Neural cell (in vitro differentiated cells): ENCODE measurements at regions not wholly inside any gene's neighbourhood (a gene's known extent, or its start where the extent isn't known, plus 50 kb on each side); places are given as distances from the start of the nearest gene placed in this dataset.

Experiments used
- H2AFZ ChIP-seq: fragments of 200-600, 300-800 bp; sonication (generic), shearing (Covaris generic); 2 replicates; pipeline ENCODE4 v1.6.0; 2014; ENCODE audit warnings: low read depth, mild to moderate bottlenecking, antibody characterized with exemption, low read length, moderate library complexity
- H3F3A ChIP-seq: fragments of 200-600 bp; shearing (Covaris generic); 2 replicates; pipeline ENCODE4 v1.6.1; 2016; ENCODE audit warnings: mild to moderate bottlenecking, moderate library complexity, mixed read lengths, antibody characterized with exemption, low read length; ENCODE audit not compliant: insufficient read depth, poor library complexity, severe bottlenecking
- H3K27ac ChIP-seq: fragments of 200-600, 300-800 bp; sonication (generic), shearing (Covaris generic); 2 replicates; pipeline ENCODE4 v1.5.1; 2014; ENCODE audit warnings: mild to moderate bottlenecking, low read length, moderate library complexity
- H3K27me3 ChIP-seq: fragments of 300-800, 200-600 bp; sonication (generic), shearing (Covaris generic); 2 replicates; pipeline ENCODE4 v1.6.0; 2014; ENCODE audit warnings: mild to moderate bottlenecking, low read depth, low read length, moderate library complexity; ENCODE audit not compliant: insufficient read depth
- H3K36me3 ChIP-seq: fragments of 300-800, 200-600 bp; sonication (generic), shearing (Covaris generic); 2 replicates; pipeline ENCODE4 v1.5.1; 2014; ENCODE audit warnings: mild to moderate bottlenecking, antibody characterized with exemption, low read length, moderate library complexity; ENCODE audit not compliant: insufficient read depth
- H3K4me2 ChIP-seq: fragments of 300-800, 200-600 bp; sonication (generic), shearing (Covaris generic); 2 replicates; pipeline ENCODE4 v1.6.0; 2014; ENCODE audit warnings: mild to moderate bottlenecking, low read length
- H3K4me3 ChIP-seq: fragments of 300-800, 200-600 bp; sonication (generic), shearing (Covaris generic); 2 replicates; pipeline ENCODE4 v1.5.1; 2014; ENCODE audit warnings: mild to moderate bottlenecking, low read length, moderate library complexity
- H3K79me2 ChIP-seq: fragments of 200-600 bp; shearing (Covaris generic); replicated peaks from 2 replicates; pipeline ENCODE4 v1.6.0; 2014; ENCODE audit warnings: mild to moderate bottlenecking, low read length, moderate library complexity; ENCODE audit not compliant: insufficient read depth
- H3K9ac ChIP-seq: fragments of 300-800, 200-600 bp; sonication (generic), shearing (Covaris generic); 2 replicates; pipeline ENCODE4 v1.6.1; 2016; ENCODE audit warnings: mild to moderate bottlenecking, low read length, mixed read lengths
- H3K9me2 ChIP-seq: fragments of 200-600 bp; shearing (Covaris generic); 2 replicates; pipeline ENCODE4 v1.6.1; 2016; ENCODE audit warnings: mild to moderate bottlenecking, low read length, mixed read lengths; ENCODE audit not compliant: insufficient read depth
- H3K9me3 ChIP-seq: fragments of 200-600, 300-800 bp; sonication (generic), shearing (Covaris generic); 2 replicates; pipeline ENCODE4 v1.6.1; 2016; ENCODE audit warnings: mild to moderate bottlenecking, mixed run types, low read length, moderate library complexity, mixed read lengths
- H4K20me1 ChIP-seq: fragments of 200-600 bp; shearing (Covaris generic); 2 replicates; pipeline ENCODE4 v1.6.1; 2016; ENCODE audit warnings: mild to moderate bottlenecking, mixed run types; ENCODE audit not compliant: insufficient read depth
- EP300 ChIP-seq: fragments of 450-650 bp; conservative IDR thresholded peaks from 2 replicates; pipeline ENCODE4 v1.6.1; 2014; ENCODE audit warnings: antibody characterized with exemption, mild to moderate bottlenecking, moderate library complexity; ENCODE audit not compliant: poor library complexity, severe bottlenecking
- EZH2 ChIP-seq: fragments of 200-600, 300-800 bp; shearing (Covaris generic), sonication (generic); IDR thresholded peaks from 2 replicates; pipeline ENCODE4 v1.6.1; 2014; ENCODE audit warnings: antibody characterized with exemption, low read length, borderline replicate concordance, mild to moderate bottlenecking; ENCODE audit not compliant: insufficient read depth, poor library complexity, severe bottlenecking
- MXI1 ChIP-seq: fragments of 450-650 bp; conservative IDR thresholded peaks from 2 replicates; pipeline ENCODE4 v1.6.1; 2014; ENCODE audit warnings: antibody characterized with exemption, mild to moderate bottlenecking; ENCODE audit not compliant: poor library complexity, severe bottlenecking
- POLR2AphosphoS5 ChIP-seq: IDR thresholded peaks from 2 replicates; pipeline ENCODE4 v1.6.1; 2012
- RAD21 ChIP-seq: fragments of 450-650 bp; conservative IDR thresholded peaks from 2 replicates; pipeline ENCODE4 v1.6.1; 2014; ENCODE audit warnings: antibody characterized with exemption, mild to moderate bottlenecking, moderate library complexity
- SMC3 ChIP-seq: fragments of 450-650 bp; conservative IDR thresholded peaks from 2 replicates; pipeline ENCODE4 v1.6.1; 2014; ENCODE audit warnings: antibody characterized with exemption, mild to moderate bottlenecking, moderate library complexity; ENCODE audit not compliant: poor library complexity
- TAF1 ChIP-seq: IDR thresholded peaks from 2 replicates; pipeline ENCODE4 v1.6.1; 2012; ENCODE audit warnings: low read depth
- TF ChIP-seq, protein P1 (sequence below): fragments of 450-650 bp; IDR thresholded peaks from 2 replicates; pipeline ENCODE4 v1.5.1; 2014; ENCODE audit warnings: antibody characterized with exemption, mild to moderate bottlenecking, moderate library complexity; ENCODE audit not compliant: poor library complexity, severe bottlenecking
- TF ChIP-seq, protein P2 (sequence below): IDR thresholded peaks from 2 replicates; pipeline ENCODE4 v1.6.1; 2012; ENCODE audit warnings: borderline replicate concordance

DNA sequence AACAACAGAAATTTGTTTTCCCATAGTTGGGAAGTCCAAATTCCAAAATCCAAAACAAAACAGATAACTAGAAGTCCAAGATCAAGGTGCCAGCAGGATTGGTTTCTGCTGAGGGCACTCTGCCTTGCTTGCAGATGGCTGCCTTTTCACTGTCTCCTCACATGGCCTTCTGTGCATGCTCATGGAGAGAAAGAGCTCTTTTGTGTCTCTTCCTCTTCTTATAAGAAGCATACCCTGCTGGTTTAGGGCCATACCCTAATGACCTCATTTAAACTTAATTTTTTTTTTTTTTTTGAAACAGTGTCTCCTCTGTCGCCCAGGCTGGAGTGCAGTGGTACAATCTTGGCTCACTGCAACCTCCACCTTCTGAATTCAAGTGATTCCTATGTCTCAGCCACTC, 1974.1 kb upstream of the PCDH20 start:
- Histone ChIP-seq H3K9ac (no peak overlapping the region), H3K9me2 (no peaks in the 10 kb centered on the region), H3K27me3 (no peaks in the 10 kb centered on the region), H3K36me3 (no peaks in the 10 kb centered on the region), H3F3A (no peaks in the 10 kb centered on the region), H3K4me2 (no peak overlapping the region), H2AFZ (no peak overlapping the region), H3K79me2 (no peaks in the 10 kb centered on the region), H3K4me3 (no peak overlapping the region), H3K27ac (no peak overlapping the region), H3K9me3 (no peaks in the 10 kb centered on the region), H4K20me1 (no peaks in the 10 kb centered on the region)
- TF ChIP-seq TAF1, result no peak
- no peak for TF ChIP-seq RAD21
- TF ChIP-seq MXI1, result no peak
- TF ChIP-seq, protein P1, sequence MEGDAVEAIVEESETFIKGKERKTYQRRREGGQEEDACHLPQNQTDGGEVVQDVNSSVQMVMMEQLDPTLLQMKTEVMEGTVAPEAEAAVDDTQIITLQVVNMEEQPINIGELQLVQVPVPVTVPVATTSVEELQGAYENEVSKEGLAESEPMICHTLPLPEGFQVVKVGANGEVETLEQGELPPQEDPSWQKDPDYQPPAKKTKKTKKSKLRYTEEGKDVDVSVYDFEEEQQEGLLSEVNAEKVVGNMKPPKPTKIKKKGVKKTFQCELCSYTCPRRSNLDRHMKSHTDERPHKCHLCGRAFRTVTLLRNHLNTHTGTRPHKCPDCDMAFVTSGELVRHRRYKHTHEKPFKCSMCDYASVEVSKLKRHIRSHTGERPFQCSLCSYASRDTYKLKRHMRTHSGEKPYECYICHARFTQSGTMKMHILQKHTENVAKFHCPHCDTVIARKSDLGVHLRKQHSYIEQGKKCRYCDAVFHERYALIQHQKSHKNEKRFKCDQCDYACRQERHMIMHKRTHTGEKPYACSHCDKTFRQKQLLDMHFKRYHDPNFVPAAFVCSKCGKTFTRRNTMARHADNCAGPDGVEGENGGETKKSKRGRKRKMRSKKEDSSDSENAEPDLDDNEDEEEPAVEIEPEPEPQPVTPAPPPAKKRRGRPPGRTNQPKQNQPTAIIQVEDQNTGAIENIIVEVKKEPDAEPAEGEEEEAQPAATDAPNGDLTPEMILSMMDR, result no peak
- no peak for TF ChIP-seq EZH2
- TF ChIP-seq POLR2AphosphoS5, result no peak
- no peak for TF ChIP-seq SMC3
- TF ChIP-seq, protein P2, sequence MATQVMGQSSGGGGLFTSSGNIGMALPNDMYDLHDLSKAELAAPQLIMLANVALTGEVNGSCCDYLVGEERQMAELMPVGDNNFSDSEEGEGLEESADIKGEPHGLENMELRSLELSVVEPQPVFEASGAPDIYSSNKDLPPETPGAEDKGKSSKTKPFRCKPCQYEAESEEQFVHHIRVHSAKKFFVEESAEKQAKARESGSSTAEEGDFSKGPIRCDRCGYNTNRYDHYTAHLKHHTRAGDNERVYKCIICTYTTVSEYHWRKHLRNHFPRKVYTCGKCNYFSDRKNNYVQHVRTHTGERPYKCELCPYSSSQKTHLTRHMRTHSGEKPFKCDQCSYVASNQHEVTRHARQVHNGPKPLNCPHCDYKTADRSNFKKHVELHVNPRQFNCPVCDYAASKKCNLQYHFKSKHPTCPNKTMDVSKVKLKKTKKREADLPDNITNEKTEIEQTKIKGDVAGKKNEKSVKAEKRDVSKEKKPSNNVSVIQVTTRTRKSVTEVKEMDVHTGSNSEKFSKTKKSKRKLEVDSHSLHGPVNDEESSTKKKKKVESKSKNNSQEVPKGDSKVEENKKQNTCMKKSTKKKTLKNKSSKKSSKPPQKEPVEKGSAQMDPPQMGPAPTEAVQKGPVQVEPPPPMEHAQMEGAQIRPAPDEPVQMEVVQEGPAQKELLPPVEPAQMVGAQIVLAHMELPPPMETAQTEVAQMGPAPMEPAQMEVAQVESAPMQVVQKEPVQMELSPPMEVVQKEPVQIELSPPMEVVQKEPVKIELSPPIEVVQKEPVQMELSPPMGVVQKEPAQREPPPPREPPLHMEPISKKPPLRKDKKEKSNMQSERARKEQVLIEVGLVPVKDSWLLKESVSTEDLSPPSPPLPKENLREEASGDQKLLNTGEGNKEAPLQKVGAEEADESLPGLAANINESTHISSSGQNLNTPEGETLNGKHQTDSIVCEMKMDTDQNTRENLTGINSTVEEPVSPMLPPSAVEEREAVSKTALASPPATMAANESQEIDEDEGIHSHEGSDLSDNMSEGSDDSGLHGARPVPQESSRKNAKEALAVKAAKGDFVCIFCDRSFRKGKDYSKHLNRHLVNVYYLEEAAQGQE, result no peak
- TF ChIP-seq EP300, result no peak

DNA sequence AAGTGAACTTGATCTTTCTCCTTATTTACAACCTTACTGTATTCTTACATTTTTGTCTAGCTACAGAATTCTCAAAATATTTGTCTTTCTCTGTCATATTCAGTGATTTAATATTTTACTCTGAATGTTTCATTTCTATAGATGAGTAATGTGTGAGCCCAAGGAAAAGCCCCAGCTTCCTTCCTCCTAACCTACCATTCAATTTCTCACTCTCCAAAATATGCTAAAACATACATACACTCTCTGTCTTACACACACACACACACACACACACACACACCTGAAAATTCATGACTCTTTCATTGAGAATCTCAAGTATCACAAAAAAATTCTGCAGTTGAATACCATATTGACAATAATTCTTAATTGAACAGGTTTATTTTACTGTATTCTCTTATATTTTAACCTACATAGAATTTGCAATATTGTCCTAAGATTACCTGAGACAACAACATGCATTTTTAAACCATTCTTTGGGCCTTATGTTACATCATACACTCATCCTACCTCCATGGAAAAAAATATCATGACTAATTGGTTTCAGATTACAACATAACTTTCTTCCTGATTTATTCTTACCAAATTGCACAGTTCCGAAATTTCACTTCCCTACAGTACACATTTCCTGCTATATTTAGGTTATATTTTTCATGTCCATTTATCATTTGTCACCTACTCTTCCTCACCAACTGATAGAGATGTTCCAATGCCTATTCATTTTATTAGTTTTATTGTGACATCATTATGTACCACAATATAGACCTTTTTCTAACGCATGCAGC, 1965.6 kb upstream of the PCDH20 start:
- no peak for TF ChIP-seq EP300
- no peak for TF ChIP-seq EZH2
- no peak for TF ChIP-seq SMC3
- TF ChIP-seq, protein P1, result no peak
- no peak for TF ChIP-seq TAF1
- no peak for TF ChIP-seq RAD21
- TF ChIP-seq, protein P2, result no peak
- no peak for TF ChIP-seq MXI1
- no peak for TF ChIP-seq POLR2AphosphoS5
- Histone ChIP-seq H3F3A (no peaks in the 10 kb centered on the region), H3K27ac (no peak overlapping the region), H3K4me2 (no peak overlapping the region), H3K27me3 (no peaks in the 10 kb centered on the region), H2AFZ (no peak overlapping the region), H3K9me3 (no peaks in the 10 kb centered on the region), H3K9ac (no peak overlapping the region), H4K20me1 (no peaks in the 10 kb centered on the region), H3K79me2 (no peaks in the 10 kb centered on the region), H3K9me2 (no peaks in the 10 kb centered on the region), H3K36me3 (no peaks in the 10 kb centered on the region), H3K4me3 (no peak overlapping the region)
